ENCODE measurements at regions not wholly inside any gene's neighbourhood (a gene's known extent, or its start where the extent isn't known, plus 50 kb on each side); places are given as distances from the start of the nearest gene placed in this dataset.

GRCh38 chr10:78524342-78524741 lies 490.7 kb downstream of the RPS24 start:
- H3K27me3 ChIP-seq (ENCODE audit: low read length), result no peaks in the 10 kb centered on the region
- H3K9ac ChIP-seq (ENCODE audit: low read length), result no peak overlapping the region
- no peaks in the 10 kb centered on the region for H3K36me3 ChIP-seq (ENCODE audit: low read depth, low read length)
- H3K79me2 ChIP-seq (ENCODE audit: low read length), result no peaks in the 10 kb centered on the region
- ATAC-seq, result no peak
- no peaks in the 10 kb centered on the region for H3K9me3 ChIP-seq (ENCODE audit: low read length)
- TF ChIP-seq CTCF (conservative IDR thresholded peaks at IDR 0.05; ENCODE audit: low read depth, low read length), result no peak
- TF ChIP-seq EZH2 (IDR thresholded peaks at IDR 0.05; ENCODE audit: low read length, unreplicated experiment), result no peak
- TF ChIP-seq EZH2phosphoT487 (IDR thresholded peaks at IDR 0.05; ENCODE audit: borderline replicate concordance, low read length), result no peak
- CTCF ChIA-PET, result no interaction called here
- H3K9me2 ChIP-seq (replicated peaks; ENCODE audit: low read length), result no peaks in the 10 kb centered on the region
- H3K27ac ChIP-seq (ENCODE audit: low read length), result no peak overlapping the region
- intact Hi-C loops (cut with micrococcal nuclease), result loop anchor here (5.0 to 10.0 kb wide), 3 partner anchors 207 to 673 kb away; partner anchors contain the start of gene ZMIZ1
- DNase-seq, result no peak
- H2AFZ ChIP-seq (ENCODE audit: low read length), result no peak overlapping the region
- BruUV-seq (replicated peaks), result no TSS peak
- POLR2A ChIA-PET (ENCODE audit: unreplicated experiment), result no interaction called here
- peaks cover 37% of the 10 kb centered on the region for H3K4me1 ChIP-seq (ENCODE audit: insufficient read depth, low read length)
- no peaks in the 10 kb centered on the region for H4K20me1 ChIP-seq (ENCODE audit: low read length)
- no peak overlapping the region for H3K4me3 ChIP-seq (ENCODE audit: low read length)
- no peaks in the 10 kb centered on the region for H3F3A ChIP-seq (ENCODE audit: low read length, unreplicated experiment)
- H3K4me2 ChIP-seq (ENCODE audit: low read length), result no peak overlapping the region

- ChIA-PET CTCF (no interaction called here), POLR2A (ENCODE audit: unreplicated experiment) (no interaction called here)
- Histone ChIP-seq H3K9ac (ENCODE audit: low read length) (no peak overlapping the region), H3K79me2 (ENCODE audit: low read length) (no peaks in the 10 kb centered on the region), H3F3A (ENCODE audit: low read length, unreplicated experiment) (no peaks in the 10 kb centered on the region), H2AFZ (ENCODE audit: low read length) (no peak overlapping the region), H4K20me1 (ENCODE audit: low read length) (no peaks in the 10 kb centered on the region), H3K9me2 (replicated peaks; ENCODE audit: low read length) (no peaks in the 10 kb centered on the region), H3K4me3 (ENCODE audit: low read length) (no peak overlapping the region), H3K27me3 (ENCODE audit: low read length) (0 out of 2 replicates have a peak, but pooled peaks cover 2% of the 10 kb centered on the region), H3K4me1 (ENCODE audit: insufficient read depth, low read length) (peaks cover 35% of the 10 kb centered on the region), H3K27ac (ENCODE audit: low read length) (no peak overlapping the region), H3K9me3 (ENCODE audit: low read length) (no peaks in the 10 kb centered on the region), H3K36me3 (ENCODE audit: low read depth, low read length) (no peaks in the 10 kb centered on the region), H3K4me2 (ENCODE audit: low read length) (no peak overlapping the region)
- DNase-seq, result no peak
- TF ChIP-seq EZH2phosphoT487 (IDR thresholded peaks at IDR 0.05; ENCODE audit: borderline replicate concordance, low read length) (no peak), CTCF (conservative IDR thresholded peaks at IDR 0.05; ENCODE audit: low read depth, low read length) (no peak), EZH2 (IDR thresholded peaks at IDR 0.05; ENCODE audit: low read length, unreplicated experiment) (no peak)
- intact Hi-C loops (cut with micrococcal nuclease), result loop anchor here (5.0 to 10.0 kb wide), 3 partner anchors 208 to 672 kb away; partner anchors contain the start of gene ZMIZ1
- BruUV-seq (replicated peaks), result no TSS peak
- no peak for ATAC-seq
These were observed 491.3 kb downstream of the RPS24 start for GRCh38 chr10:78524941-78525340.

GRCh38 chr10:78526347-78526746 lies 492.7 kb downstream of the RPS24 start:
- H3K36me3 ChIP-seq (ENCODE audit: low read depth, low read length), result no peaks in the 10 kb centered on the region
- intact Hi-C loops (cut with micrococcal nuclease), result loop anchor here (10.0 kb wide), 1 partner anchor 538 kb away; the partner anchor contains the start of gene ZMIZ1
- H3K9ac ChIP-seq (ENCODE audit: low read length), result no peak overlapping the region
- BruUV-seq (replicated peaks), result no TSS peak
- no peaks in the 10 kb centered on the region for H3K9me3 ChIP-seq (ENCODE audit: low read length)
- no peak overlapping the region for H2AFZ ChIP-seq (ENCODE audit: low read length)
- no peak for ATAC-seq
- H3K27me3 ChIP-seq (ENCODE audit: low read length), result peaks cover 16% of the 10 kb centered on the region; the same call in 1 of the 2 replicates
- H3K4me3 ChIP-seq (ENCODE audit: low read length), result no peak overlapping the region
- no peak for DNase-seq
- H3K27ac ChIP-seq (ENCODE audit: low read length), result no peak overlapping the region
- peaks cover 23% of the 10 kb centered on the region for H3K4me1 ChIP-seq (ENCODE audit: insufficient read depth, low read length)
- TF ChIP-seq EZH2 (IDR thresholded peaks at IDR 0.05; ENCODE audit: low read length, unreplicated experiment) (no peak), EZH2phosphoT487 (IDR thresholded peaks at IDR 0.05; ENCODE audit: borderline replicate concordance, low read length) (no peak), CTCF (conservative IDR thresholded peaks at IDR 0.05; ENCODE audit: low read depth, low read length) (no peak)
- no peaks in the 10 kb centered on the region for H4K20me1 ChIP-seq (ENCODE audit: low read length)
- POLR2A ChIA-PET (ENCODE audit: unreplicated experiment), result no interaction called here
- H3F3A ChIP-seq (ENCODE audit: low read length, unreplicated experiment), result no peaks in the 10 kb centered on the region
- H3K9me2 ChIP-seq (replicated peaks; ENCODE audit: low read length), result no peaks in the 10 kb centered on the region
- CTCF ChIA-PET, result interaction anchor here (0.6 kb wide), 1 partner anchor 110 kb away, joined by 3 read pairs; no protein-coding TSS in a partner anchor
- no peak overlapping the region for H3K4me2 ChIP-seq (ENCODE audit: low read length)
- H3K79me2 ChIP-seq (ENCODE audit: low read length), result no peaks in the 10 kb centered on the region

All from PC-3 (cell line).